Caco-2 (cell line): ENCODE measurements at regions not wholly inside any gene's neighbourhood (a gene's known extent, or its start where the extent isn't known, plus 50 kb on each side); places are given as distances from the start of the nearest gene placed in this dataset.

Experiments used
- BruUV-seq: library from RNA; stranded (reverse); fragments of 400-500 nt; replicated peaks from 2 replicates; lab custom pipeline; 2021; lab: Mats Ljungman, UMichigan
- CTCF ChIA-PET: fragments of 300-600 bp; sonication (Branson Sonifier 250); formaldehyde crosslinking; loops from one replicate; lab custom pipeline; 2022; ENCODE audit warnings: antibody characterized with exemption; lab: Charles Lee
- POLR2A ChIA-PET: fragments of 300-600 bp; sonication (Branson Sonifier 250); formaldehyde crosslinking; loops from one replicate; lab custom pipeline; 2022; ENCODE audit warnings: antibody characterized with exemption; lab: Charles Lee
- DNase-seq, 2 experiments: peaks; one replicate each; pipeline versions ENCODE4 v3.0.0 to v3.0.0-alpha.2; 2020 to 2022
- H3K27me3 ChIP-seq: replicated peaks from 2 replicates; pipeline ENCODE4 v1.6.0; 2011; ENCODE audit warnings: low read length; ENCODE audit not compliant: control insufficient read depth, insufficient read depth
- H3K36me3 ChIP-seq: 2 replicates; pipeline ENCODE4 v1.5.1; 2011; ENCODE audit warnings: low read length; ENCODE audit not compliant: control insufficient read depth, insufficient read depth
- H3K4me1 ChIP-seq: fragments of 250-450 bp; sonication (Bioruptor Pico); 2 replicates; pipeline ENCODE4 v1.5.1; 2020; ENCODE audit warnings: mild to moderate bottlenecking
- H3K4me3 ChIP-seq: 2 replicates; pipeline ENCODE4 v1.5.1; 2011; ENCODE audit warnings: low read depth, mild to moderate bottlenecking, control low read depth, low read length
- H3K9me3 ChIP-seq: fragments of 250-450 bp; sonication (Bioruptor Pico); 2 replicates; pipeline ENCODE4 v1.5.1; 2020; ENCODE audit warnings: mild to moderate bottlenecking, moderate library complexity
- H3K27ac Mint-ChIP-seq: one replicate; pipeline ENCODE4 v1.8.0; 2022; ENCODE audit warnings: mixed read lengths; ENCODE audit not compliant: unreplicated experiment
- H3K27me3 Mint-ChIP-seq: one replicate; pipeline ENCODE4 v1.8.0; 2022; ENCODE audit warnings: mixed read lengths; ENCODE audit not compliant: insufficient read depth, unreplicated experiment
- H3K36me3 Mint-ChIP-seq: one replicate; pipeline ENCODE4 v1.8.0; 2022; ENCODE audit warnings: mild to moderate bottlenecking, mixed read lengths; ENCODE audit not compliant: insufficient read depth, unreplicated experiment
- H3K4me1 Mint-ChIP-seq: one replicate; pipeline ENCODE4 v1.8.0; 2022; ENCODE audit warnings: low read depth, mixed read lengths; ENCODE audit not compliant: unreplicated experiment
- H3K4me3 Mint-ChIP-seq: one replicate; pipeline ENCODE4 v1.8.0; 2022; ENCODE audit warnings: mild to moderate bottlenecking, moderate library complexity, mixed read lengths; ENCODE audit not compliant: unreplicated experiment
- H3K9me3 Mint-ChIP-seq: one replicate; pipeline ENCODE4 v1.8.0; 2022; ENCODE audit warnings: mixed read lengths; ENCODE audit not compliant: unreplicated experiment
- CTCF ChIP-seq, 2 experiments: fragments of 200-600 bp in 1 of 2; IDR thresholded peaks; 1 replicate in 1 of 2; 2 replicates in 1 of 2; pipeline versions ENCODE4 v1.5.1 to v1.8.0; 2011 to 2022; ENCODE audit warnings: antibody characterized with exemption in 1 of 2, control low read depth in 1 of 2, inconsistent platforms in 1 of 2, low read depth in 1 of 2, low read length in 1 of 2, mild to moderate bottlenecking in 1 of 2, moderate library complexity in 1 of 2; ENCODE audit not compliant: insufficient read depth in 1 of 2, severe bottlenecking in 1 of 2, unreplicated experiment in 1 of 2
- intact Hi-C: fragments of 100-400 bp; cut with micrococcal nuclease; formaldehyde crosslinking; loops from one replicate; pipeline ENCODE4 v1.10.0; 2022; ENCODE audit not compliant: unreplicated experiment

DNA sequence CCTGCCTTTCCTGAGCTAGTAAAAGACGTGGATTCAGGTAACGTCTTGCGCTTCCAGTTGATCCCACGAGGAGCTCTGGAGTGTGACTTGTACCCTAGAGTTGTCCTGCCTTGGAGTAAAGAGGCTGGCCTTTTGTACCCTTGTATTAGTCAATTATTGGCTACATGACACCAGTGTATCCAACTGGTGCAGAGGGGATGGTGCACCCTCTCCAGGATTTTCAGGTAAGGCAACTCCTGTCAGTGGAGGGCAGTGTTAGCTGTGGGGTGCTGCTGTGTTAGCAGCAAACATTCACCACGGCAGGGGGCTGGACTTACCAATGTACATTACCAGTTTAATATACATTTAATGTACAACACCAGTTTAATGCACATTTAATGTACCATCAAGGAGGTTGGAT is 233.5 kb downstream of the MIAT start:
- CTCF ChIA-PET: interaction anchor here (0.6 kb wide), 1 partner anchor 302 kb away, joined by 4 read pairs; no protein-coding TSS in a partner anchor
- Mint-ChIP-seq H3K4me3 (no peak overlapping the region), H3K27ac (no peak overlapping the region), H3K9me3 (no peaks in the 10 kb centered on the region), H3K36me3 (no peaks in the 10 kb centered on the region), H3K4me1 (peaks cover 7% of the 10 kb centered on the region), H3K27me3 (no peaks in the 10 kb centered on the region)
- no peaks in the 10 kb centered on the region for H3K36me3 ChIP-seq
- H3K27me3 ChIP-seq: no peaks in the 10 kb centered on the region
- TF ChIP-seq CTCF (IDR thresholded peaks at IDR 0.05; ENCODE audit: insufficient read depth in 1 of 2, low read depth in 1 of 2, low read length in 1 of 2, severe bottlenecking in 1 of 2, unreplicated experiment in 1 of 2): no peak
- POLR2A ChIA-PET: no interaction called here
- H3K4me3 ChIP-seq: no peak overlapping the region
- H3K4me1 ChIP-seq: no peaks in the 10 kb centered on the region
- no peaks in the 10 kb centered on the region for H3K9me3 ChIP-seq
- BruUV-seq: no TSS peak
- DNase-seq: peak; percentile 21 to 41
- intact Hi-C loops: no loop called here

DNA sequence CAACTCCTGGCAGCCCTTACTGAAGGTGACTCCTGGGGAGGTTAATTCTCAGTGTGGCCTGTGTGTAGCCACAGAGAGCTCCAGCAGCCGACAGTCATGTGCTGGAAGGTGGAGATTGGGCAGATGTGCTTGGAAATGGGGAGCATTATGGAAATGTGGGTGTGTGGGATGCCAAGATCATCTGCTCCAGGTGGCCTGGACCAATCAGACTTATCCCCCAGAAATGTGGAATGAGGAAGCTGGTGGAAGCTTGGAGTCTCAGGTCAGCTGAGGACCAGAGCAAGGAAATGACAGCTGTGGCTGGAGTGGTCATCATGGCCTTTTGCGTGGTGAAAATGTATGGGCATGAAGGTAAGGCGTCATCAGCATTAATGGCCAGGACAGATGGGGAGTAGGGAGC is 234.0 kb downstream of the MIAT start:
- CTCF ChIA-PET: interaction anchor here (0.5 to 0.6 kb wide), 2 partner anchors 190 to 302 kb away, joined by 3 to 4 read pairs; no protein-coding TSS in a partner anchor
- POLR2A ChIA-PET: no interaction called here
- intact Hi-C loops: no loop called here

GRCh38 chr22:26892166-26893041 is 235.0 kb downstream of the MIAT start:
- DNase-seq: no peak
- Histone ChIP-seq H3K9me3 (no peaks in the 10 kb centered on the region), H3K27me3 (no peaks in the 10 kb centered on the region), H3K4me1 (no peaks in the 10 kb centered on the region), H3K4me3 (no peak overlapping the region), H3K36me3 (no peaks in the 10 kb centered on the region)
- ChIA-PET POLR2A (no interaction called here), CTCF (no interaction called here)
- Mint-ChIP-seq H3K9me3 (no peaks in the 10 kb centered on the region), H3K27me3 (no peaks in the 10 kb centered on the region), H3K4me1 (peaks cover 7% of the 10 kb centered on the region), H3K4me3 (no peak overlapping the region), H3K36me3 (no peaks in the 10 kb centered on the region), H3K27ac (no peak overlapping the region)
- BruUV-seq: no TSS peak
- TF ChIP-seq CTCF (IDR thresholded peaks at IDR 0.05; ENCODE audit: insufficient read depth in 1 of 2, low read depth in 1 of 2, low read length in 1 of 2, severe bottlenecking in 1 of 2, unreplicated experiment in 1 of 2): no peak
- intact Hi-C loops: no loop called here

More for the DNA sequence above, 234.0 kb downstream of the MIAT start:
- Mint-ChIP-seq H3K27ac (no peak overlapping the region), H3K4me1 (peaks cover 7% of the 10 kb centered on the region), H3K9me3 (no peaks in the 10 kb centered on the region), H3K27me3 (no peaks in the 10 kb centered on the region), H3K4me3 (no peak overlapping the region), H3K36me3 (no peaks in the 10 kb centered on the region)
- DNase-seq: no peak
- H3K27me3 ChIP-seq: no peaks in the 10 kb centered on the region
- no peak overlapping the region for H3K4me3 ChIP-seq
- no peaks in the 10 kb centered on the region for H3K36me3 ChIP-seq
- no peak for TF ChIP-seq CTCF (IDR thresholded peaks at IDR 0.05; ENCODE audit: insufficient read depth in 1 of 2, low read depth in 1 of 2, low read length in 1 of 2, severe bottlenecking in 1 of 2, unreplicated experiment in 1 of 2)
- BruUV-seq: no TSS peak
- H3K9me3 ChIP-seq: no peaks in the 10 kb centered on the region
- no peaks in the 10 kb centered on the region for H3K4me1 ChIP-seq
